PC-3 (cell line): ENCODE measurements at regions not wholly inside any gene's neighbourhood (a gene's known extent, or its start where the extent isn't known, plus 50 kb on each side); places are given as distances from the start of the nearest gene placed in this dataset.

ENCODE experiments used
- ATAC-seq: fragments of 200-7000 bp; cut with Tn5 transposase; 2 replicates; pipeline ENCODE4 v1.9.1; 2020; ENCODE audit warnings: mild to moderate bottlenecking, moderate library complexity
- BruUV-seq: library from RNA; stranded (reverse); fragments of 400-500 nt; replicated peaks from 2 replicates; lab custom pipeline; 2021; lab: Mats Ljungman, UMichigan
- CTCF ChIA-PET: fragments of 300-600 bp; sonication (Branson Sonifier 250); formaldehyde crosslinking; loops from one replicate; lab custom pipeline; 2022; ENCODE audit warnings: antibody characterized with exemption; lab: Charles Lee
- POLR2A ChIA-PET: fragments of 300-600 bp; sonication (Branson Sonifier 250); formaldehyde crosslinking; loops from one replicate; lab custom pipeline; 2022; ENCODE audit warnings: antibody characterized with exemption; ENCODE audit not compliant: unreplicated experiment; lab: Charles Lee
- DNase-seq: peaks from one replicate; pipeline ENCODE4 v3.0.0-alpha.2; 2015
- H2AFZ ChIP-seq: fragments of 300-600 bp; sonication (generic); 2 replicates; pipeline ENCODE4 v1.6.0; 2016; ENCODE audit warnings: antibody characterized with exemption, low read length
- H3F3A ChIP-seq: fragments of 300-600 bp; sonication (generic); one replicate; pipeline ENCODE4 v1.6.0; 2017; ENCODE audit warnings: antibody characterized with exemption, low read length, control low read depth, mild to moderate bottlenecking; ENCODE audit not compliant: unreplicated experiment
- H3K27ac ChIP-seq: fragments of 300-600 bp; sonication (generic); 2 replicates; pipeline ENCODE4 v1.5.1; 2016; ENCODE audit warnings: mild to moderate bottlenecking, low read length
- H3K27me3 ChIP-seq: fragments of 300-600 bp; sonication (generic); 2 replicates; pipeline ENCODE4 v1.6.1; 2016; ENCODE audit warnings: low read length, mixed read lengths
- H3K36me3 ChIP-seq: fragments of 300-600 bp; sonication (generic); 2 replicates; pipeline ENCODE4 v1.6.1; 2016; ENCODE audit warnings: low read depth, mixed run types, low read length, mixed read lengths
- H3K4me1 ChIP-seq: fragments of 300-600 bp; sonication (generic); 2 replicates; pipeline ENCODE4 v1.5.1; 2016; ENCODE audit warnings: low read length; ENCODE audit not compliant: insufficient read depth
- H3K4me2 ChIP-seq: fragments of 300-600 bp; sonication (generic); 2 replicates; pipeline ENCODE4 v1.6.0; 2016; ENCODE audit warnings: low read length
- H3K4me3 ChIP-seq: fragments of 300-600 bp; sonication (generic); 2 replicates; pipeline ENCODE4 v1.5.1; 2016; ENCODE audit warnings: mild to moderate bottlenecking, low read length, mixed read lengths
- H3K79me2 ChIP-seq: fragments of 300-600 bp; sonication (generic); 2 replicates; pipeline ENCODE4 v1.6.1; 2017; ENCODE audit warnings: low read length, mixed read lengths
- H3K9ac ChIP-seq: fragments of 300-600 bp; sonication (generic); 2 replicates; pipeline ENCODE4 v1.6.0; 2016; ENCODE audit warnings: mild to moderate bottlenecking, low read length
- H3K9me2 ChIP-seq: fragments of 300-600 bp; sonication (generic); replicated peaks from 2 replicates; pipeline ENCODE4 v1.6.1; 2016; ENCODE audit warnings: mixed run types, low read length, mixed read lengths
- H3K9me3 ChIP-seq: fragments of 300-600 bp; sonication (generic); 2 replicates; pipeline ENCODE4 v1.6.1; 2016; ENCODE audit warnings: low read length, mixed read lengths
- H4K20me1 ChIP-seq: fragments of 300-600 bp; sonication (generic); 2 replicates; pipeline ENCODE4 v1.6.1; 2016; ENCODE audit warnings: low read length, mixed read lengths
- EZH2 ChIP-seq: fragments of 300-600 bp; sonication (generic); IDR thresholded peaks from one replicate; pipeline ENCODE4 v1.6.1; 2017; ENCODE audit warnings: antibody characterized with exemption, mild to moderate bottlenecking, low read length; ENCODE audit not compliant: unreplicated experiment
- EZH2phosphoT487 ChIP-seq: fragments of 300-600 bp; sonication (generic); IDR thresholded peaks from 2 replicates; pipeline ENCODE4 v1.6.1; 2018; ENCODE audit warnings: mild to moderate bottlenecking, antibody characterized with exemption, low read length, borderline replicate concordance
- intact Hi-C: fragments of 100-400 bp; cut with micrococcal nuclease; formaldehyde crosslinking; loops from 2 replicates; pipeline ENCODE4 v1.9.0; 2023
- TF ChIP-seq, protein P1 (sequence below): fragments of 300-600 bp; sonication (generic); conservative IDR thresholded peaks from 2 replicates; pipeline ENCODE4 v1.5.1; 2017; ENCODE audit warnings: antibody characterized with exemption, low read depth, mild to moderate bottlenecking, low read length

DNA sequence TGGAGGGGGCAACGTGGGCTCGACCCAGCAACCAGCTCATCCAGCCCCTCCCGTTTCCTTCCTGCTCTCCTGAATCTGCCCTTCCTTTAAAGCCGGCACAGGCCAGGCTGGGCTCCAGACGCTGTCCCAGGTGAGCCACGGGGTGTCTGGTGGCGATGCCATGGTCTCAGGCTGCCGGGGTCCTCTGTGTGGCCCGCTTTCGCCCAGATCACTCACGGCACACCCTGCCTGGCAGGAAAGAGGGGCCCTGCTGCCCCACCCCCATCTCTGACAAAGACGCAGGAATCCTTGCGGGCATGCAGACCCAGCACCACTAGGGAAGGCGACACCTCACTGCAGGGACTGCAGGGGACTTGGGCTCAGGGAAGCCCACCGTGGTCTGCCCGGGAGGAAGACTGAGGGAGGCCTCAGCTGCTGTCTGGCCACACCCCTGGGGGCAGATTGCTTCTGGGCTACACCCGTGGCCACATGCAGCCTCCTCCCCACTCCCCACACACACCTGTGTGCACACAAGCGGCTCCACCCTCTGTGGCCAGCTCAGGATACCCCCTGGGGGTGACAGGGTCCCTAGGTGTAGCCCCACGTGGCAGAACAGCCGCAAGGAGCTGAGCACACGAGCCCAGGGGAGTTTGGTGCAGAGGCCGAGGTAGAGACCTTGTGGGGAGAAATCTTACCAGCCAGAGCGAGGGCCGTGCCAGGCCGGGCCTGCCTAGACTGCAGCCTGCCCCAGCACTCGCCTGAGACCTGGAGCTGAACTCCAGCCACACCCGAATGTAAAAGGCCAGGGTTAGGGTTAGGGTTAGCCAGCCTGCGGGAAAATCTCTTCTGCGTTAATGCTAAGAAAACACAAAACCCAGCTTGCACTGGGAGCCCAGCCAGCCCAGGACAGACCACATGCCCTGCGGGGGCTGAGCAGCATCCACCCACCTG is 104.6 kb downstream of the DLL1 start:
- no peaks in the 10 kb centered on the region for H4K20me1 ChIP-seq
- BruUV-seq: no TSS peak
- no peak for DNase-seq
- no peak overlapping the region for H3K4me2 ChIP-seq
- H3K9me2 ChIP-seq: no peaks in the 10 kb centered on the region
- ChIA-PET POLR2A (no interaction called here), CTCF (no interaction called here)
- intact Hi-C loops: no loop called here
- H2AFZ ChIP-seq: no peak overlapping the region
- no peak overlapping the region for H3K4me3 ChIP-seq
- no peak overlapping the region for H3K9ac ChIP-seq
- no peaks in the 10 kb centered on the region for H3K27me3 ChIP-seq
- H3K4me1 ChIP-seq: no peaks in the 10 kb centered on the region
- no peaks in the 10 kb centered on the region for H3K79me2 ChIP-seq
- H3K27ac ChIP-seq: no peak overlapping the region
- ATAC-seq: no peak
- H3F3A ChIP-seq: no peaks in the 10 kb centered on the region
- H3K36me3 ChIP-seq: no peaks in the 10 kb centered on the region
- TF ChIP-seq EZH2phosphoT487 (no peak), EZH2 (no peak)
- TF ChIP-seq, protein P1, sequence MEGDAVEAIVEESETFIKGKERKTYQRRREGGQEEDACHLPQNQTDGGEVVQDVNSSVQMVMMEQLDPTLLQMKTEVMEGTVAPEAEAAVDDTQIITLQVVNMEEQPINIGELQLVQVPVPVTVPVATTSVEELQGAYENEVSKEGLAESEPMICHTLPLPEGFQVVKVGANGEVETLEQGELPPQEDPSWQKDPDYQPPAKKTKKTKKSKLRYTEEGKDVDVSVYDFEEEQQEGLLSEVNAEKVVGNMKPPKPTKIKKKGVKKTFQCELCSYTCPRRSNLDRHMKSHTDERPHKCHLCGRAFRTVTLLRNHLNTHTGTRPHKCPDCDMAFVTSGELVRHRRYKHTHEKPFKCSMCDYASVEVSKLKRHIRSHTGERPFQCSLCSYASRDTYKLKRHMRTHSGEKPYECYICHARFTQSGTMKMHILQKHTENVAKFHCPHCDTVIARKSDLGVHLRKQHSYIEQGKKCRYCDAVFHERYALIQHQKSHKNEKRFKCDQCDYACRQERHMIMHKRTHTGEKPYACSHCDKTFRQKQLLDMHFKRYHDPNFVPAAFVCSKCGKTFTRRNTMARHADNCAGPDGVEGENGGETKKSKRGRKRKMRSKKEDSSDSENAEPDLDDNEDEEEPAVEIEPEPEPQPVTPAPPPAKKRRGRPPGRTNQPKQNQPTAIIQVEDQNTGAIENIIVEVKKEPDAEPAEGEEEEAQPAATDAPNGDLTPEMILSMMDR: no peak
- H3K9me3 ChIP-seq: no peaks in the 10 kb centered on the region

DNA sequence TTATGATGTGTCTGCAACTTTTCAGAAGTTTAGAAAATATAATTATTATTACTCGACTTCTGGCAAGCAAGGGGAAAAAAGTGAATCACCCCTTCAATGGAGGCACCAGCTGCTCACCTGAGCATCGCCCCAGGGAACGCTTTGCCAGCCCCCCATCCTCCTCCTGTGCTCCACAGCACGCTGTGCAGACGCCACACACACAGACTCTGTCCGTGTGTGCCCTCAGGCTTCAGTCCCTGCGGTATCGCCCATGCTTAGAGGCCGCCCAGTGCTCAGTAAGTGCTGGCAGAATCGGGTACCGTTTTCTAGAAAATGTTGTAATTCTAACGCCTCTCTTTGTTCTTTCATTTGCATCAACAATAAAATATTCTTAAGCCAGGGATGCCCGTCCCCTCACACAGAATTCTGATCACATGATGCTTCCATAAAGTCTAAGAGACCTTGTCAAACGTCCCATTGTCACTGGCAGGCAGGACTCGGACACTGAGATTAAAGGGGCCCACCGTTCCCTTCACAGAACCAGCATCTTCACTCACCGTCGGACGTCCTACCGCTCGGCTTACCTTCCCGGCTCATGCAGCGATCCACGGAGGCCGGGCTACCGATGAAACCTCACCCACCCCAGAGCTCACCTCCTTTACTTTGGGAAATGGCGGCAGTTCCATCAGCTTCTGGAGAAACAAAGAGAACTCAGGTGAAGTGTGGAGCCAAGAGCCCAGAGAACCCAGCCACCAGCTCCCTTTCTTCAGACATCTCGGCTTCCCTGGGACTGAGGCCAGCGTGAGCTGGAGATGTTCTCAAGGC is 105.5 kb downstream of the DLL1 start:
- H2AFZ ChIP-seq: no peak overlapping the region
- no peak for ATAC-seq
- no peaks in the 10 kb centered on the region for H3K79me2 ChIP-seq
- no peaks in the 10 kb centered on the region; the same call in 1 of the 2 replicates for H3K4me1 ChIP-seq
- no peak overlapping the region for H3K4me2 ChIP-seq
- no peaks in the 10 kb centered on the region for H3K9me3 ChIP-seq
- ChIA-PET POLR2A (no interaction called here), CTCF (no interaction called here)
- H3K36me3 ChIP-seq: no peaks in the 10 kb centered on the region
- no peak overlapping the region for H3K27ac ChIP-seq
- H3K9ac ChIP-seq: no peak overlapping the region
- no peaks in the 10 kb centered on the region for H3K9me2 ChIP-seq
- H4K20me1 ChIP-seq: no peaks in the 10 kb centered on the region
- TF ChIP-seq EZH2phosphoT487: no peak
- TF ChIP-seq, protein P1: no peak
- TF ChIP-seq EZH2: no peak
- intact Hi-C loops: no loop called here
- no peaks in the 10 kb centered on the region for H3F3A ChIP-seq
- DNase-seq: no peak
- no peak overlapping the region for H3K4me3 ChIP-seq
- BruUV-seq: no TSS peak
- H3K27me3 ChIP-seq: no peaks in the 10 kb centered on the region
